HG02840 (cell line): ENCODE measurements at regions not wholly inside any gene's neighbourhood (a gene's known extent, or its start where the extent isn't known, plus 50 kb on each side); places are given as distances from the start of the nearest gene placed in this dataset.
"Not testable (repeated sequence)": the region's sequence is repeated elsewhere in the genome, so short reads cannot be mapped to it uniquely, and the experiment has no call there.

ENCODE experiments used
- ATAC-seq: cut with Tn5 transposase; IDR thresholded peaks from one replicate; pipeline ENCODE4 v1.9.1; 2021; ENCODE audit warnings: mild to moderate bottlenecking, moderate library complexity, moderate number of reproducible peaks; ENCODE audit not compliant: unreplicated experiment, low FRiP score

DNA sequence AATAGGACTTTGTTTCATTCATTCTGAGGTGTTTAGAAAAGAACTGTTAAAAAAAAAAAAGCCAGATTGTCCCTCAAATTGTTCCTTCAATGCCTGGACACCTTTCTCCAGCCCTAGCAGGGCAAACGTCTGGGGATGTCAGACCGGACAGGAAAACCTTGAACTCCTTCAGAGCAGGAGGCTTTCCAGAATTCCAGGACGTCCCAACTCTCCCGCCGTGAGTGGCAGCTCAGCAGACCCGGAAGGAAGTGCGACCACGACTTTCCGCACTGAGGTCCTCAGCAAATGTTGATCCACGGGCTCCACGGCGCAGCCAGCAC, 139.1 kb downstream of the DLL1 start:
- ATAC-seq = no peak

DNA sequence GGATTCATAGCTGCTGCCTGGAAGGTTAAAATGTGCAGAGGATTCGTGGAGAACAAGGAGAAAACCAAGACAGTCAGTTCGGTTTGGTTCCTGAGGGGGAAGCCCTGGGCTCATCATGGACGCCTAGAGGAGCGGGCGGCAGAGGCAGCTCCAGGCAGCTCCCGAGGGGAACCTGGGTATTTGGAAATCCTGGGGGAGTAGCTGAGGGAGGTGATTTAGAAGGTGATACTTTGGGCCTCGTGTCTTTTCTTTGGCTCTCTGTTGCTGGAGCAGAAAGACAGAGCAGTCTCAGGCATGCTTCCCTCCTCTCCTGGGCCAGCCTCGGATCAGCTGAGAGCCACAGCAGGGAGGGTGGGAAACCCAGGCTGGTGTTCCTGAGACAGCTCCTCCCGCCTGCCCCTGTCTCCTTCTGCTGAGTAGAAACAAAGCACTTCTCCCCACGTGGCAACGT, 139.5 kb downstream of the DLL1 start:
- ATAC-seq = no peak

DNA sequence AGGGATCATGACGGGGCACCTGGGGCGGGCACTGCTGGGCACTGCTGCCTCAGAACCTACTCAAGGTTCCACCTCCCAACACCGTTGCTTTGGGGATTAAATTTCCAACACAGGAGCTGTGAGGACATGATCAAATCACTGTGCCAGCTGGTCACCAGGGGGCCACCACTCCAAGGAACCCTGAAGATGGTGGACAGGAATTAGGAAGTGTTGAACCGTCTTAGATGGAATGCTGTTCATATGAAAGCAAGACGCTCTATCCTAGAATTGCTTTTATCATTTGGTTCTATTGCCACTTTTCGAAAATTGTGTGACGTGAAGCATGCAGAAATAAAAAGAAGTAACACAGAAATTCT, 140.3 kb downstream of the DLL1 start:
- ATAC-seq = no peak

DNA sequence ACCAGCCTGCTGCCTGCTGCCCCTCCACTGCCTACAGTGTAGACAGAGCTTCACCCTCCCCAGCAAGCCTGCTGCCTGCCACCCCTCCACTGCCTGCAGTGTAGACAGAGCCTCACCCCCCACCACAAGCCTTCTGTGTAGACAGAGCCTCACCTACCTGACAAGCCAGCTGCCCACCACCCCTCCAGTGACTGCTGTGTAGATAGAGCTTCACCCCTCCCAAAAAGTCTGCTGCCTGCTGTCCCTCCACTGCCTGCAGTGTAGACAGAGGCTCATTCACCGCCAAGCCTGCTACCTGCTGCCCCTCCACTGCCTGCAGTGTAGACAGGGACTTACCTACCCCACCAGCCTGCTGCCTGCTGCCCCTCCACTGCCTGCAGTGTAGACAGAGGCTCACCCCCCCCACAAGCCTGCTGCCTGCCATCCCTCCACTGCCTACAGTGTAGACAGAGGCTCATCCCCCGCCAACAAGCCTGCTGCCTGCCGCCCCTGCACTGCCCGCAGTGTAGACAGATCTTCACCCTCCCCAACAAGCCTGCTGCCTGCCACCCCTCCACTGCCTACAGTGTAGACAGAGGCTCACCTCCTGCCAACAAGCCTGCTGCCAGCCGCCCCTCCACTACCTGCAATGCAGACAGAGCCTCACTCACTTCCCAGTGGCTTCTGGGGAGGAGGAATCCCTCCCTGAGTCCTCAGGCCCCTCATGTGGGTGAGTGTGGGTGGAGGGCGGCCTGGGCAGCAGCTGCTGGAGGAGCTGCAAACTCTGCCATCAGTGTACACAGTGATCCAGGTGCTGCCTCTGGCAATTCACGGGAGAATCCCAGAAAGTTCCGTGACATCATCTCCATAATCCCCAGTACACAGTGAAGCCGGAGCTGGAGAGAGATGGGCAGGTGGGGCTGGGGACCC, 140.9 kb downstream of the DLL1 start:
- ATAC-seq = no peak

DNA sequence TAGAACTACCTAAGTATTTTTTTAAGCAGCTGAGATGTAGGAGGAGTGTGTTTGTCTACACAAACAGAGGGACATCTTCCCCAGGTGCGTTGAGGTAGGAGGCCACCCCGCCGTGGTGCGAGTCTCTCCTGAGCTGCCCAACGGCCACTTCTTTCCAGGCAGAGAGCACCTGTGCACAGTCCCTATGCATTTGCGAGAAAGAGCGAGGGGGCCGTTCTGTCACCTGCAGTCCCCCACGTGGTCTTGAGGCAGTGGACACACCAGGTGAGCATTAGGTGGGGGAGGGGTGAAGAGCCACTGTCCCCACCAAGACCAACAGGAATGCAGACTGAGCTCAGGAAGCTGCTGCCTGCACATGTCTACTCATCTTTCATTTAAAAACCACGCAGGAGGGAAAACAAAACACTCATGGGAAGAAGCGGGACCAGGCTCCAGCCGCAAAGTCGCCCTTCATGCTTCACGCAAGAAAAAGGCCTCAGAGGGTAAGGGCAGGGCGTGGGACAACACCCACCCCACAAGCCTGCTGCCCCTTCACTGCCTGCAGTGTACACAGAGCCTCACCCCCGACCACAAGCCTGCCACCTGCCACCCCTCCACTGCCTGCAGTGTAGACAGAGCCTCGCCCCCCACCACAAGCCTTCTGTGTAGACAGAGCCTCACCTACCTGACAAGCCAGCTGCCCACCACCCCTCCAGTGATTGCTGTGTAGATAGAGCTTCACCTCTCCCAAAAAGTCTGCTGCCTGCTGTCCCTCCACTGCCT, 142.0 kb downstream of the DLL1 start:
- ATAC-seq = no peak

DNA sequence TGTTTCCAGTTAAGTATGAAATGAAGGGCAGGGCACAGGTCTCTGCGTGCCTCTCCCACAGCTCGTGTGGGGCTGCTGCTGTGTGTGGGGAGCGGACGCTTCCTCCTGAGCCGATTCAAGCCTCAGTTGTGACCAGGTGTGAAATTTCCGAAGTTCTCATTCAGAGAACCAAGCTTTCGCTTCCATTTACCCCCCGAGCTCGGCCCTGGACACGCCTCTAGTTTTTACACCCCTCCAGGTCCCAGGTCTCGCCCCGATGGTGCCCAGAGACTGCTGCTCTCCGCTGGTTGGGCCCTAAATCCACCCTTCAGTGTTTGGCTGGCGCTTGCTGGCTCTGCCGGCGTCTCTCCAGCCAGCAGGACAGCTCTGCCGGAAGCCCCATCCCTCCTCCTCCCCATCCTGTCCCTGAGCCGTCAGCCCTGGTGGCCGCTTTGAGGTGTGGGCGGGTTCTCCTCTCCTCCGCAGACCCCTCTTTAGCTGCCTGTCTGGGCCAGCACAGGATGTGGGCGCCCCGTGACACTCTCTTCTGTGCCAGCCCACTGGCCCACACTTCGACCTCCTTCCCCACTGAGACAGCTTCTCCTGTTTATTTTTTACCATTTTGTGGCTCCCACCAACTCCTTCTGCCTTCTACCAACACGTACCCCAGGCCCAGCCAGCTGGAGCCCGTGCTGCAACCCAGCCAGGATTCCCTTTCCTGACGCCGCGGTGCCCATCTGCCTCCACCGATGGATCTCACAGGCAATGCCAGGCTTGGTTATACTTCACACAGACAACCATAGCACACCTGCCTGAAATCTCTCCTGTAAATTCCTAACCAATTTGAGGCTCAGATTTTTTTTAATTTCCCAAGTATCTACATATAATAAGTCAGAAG, 142.8 kb downstream of the DLL1 start:
- no peak for ATAC-seq

DNA sequence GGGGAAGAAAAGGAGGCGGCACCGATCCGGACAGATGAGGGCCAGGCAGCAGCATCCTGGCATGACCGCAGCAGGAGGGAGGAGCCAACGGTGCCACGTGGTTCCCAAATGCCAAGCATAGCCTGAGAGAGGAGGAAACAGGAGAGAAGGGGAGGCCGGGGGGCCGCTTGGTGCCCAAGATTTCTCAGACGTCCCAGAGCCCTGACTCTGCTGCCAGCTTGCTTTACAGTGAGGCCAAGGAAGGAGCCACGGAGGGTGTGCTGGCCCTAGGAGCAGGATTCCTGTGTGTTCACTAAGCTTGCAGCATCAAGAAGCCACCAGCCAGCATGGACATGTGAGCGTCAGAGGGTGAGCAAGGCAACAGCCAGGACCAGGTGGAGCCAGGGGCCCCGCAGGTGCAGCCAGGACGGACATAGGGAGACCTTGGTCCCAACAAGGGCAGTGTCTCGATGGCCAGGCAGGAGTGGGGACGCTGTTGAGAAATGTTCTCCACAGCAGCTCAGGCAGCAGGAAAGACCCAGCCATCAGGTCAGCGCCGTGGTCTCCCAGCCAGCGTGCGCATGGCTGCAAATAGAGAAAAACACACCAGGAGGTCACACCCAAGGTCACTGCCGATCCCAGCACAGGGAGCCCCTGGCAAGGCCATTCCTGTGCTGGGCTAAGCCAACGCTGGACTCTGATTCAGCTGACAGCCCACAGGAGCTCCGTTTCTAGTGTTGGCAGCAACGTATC, 143.7 kb downstream of the DLL1 start:
- ATAC-seq = no peak

DNA sequence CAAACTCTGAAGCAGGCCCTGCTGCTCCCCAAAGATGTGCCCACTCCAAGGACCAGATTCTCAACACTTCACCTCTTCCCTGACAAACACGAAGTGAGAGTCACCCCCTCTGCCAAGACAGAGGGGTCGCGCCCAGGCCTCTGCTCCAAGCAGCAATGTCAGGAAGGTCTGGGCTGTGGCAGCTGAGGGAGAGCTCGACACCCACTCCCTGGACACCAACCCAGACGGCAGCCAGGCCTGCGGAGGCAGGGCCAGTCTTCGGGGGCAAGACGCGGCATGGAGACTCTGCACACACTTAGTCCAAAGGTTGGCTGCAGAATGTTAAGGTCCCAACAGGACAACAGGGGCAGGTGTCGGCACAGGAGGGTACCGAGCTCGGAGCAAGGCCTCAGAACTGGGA, 144.2 kb downstream of the DLL1 start:
- ATAC-seq = no peak

DNA sequence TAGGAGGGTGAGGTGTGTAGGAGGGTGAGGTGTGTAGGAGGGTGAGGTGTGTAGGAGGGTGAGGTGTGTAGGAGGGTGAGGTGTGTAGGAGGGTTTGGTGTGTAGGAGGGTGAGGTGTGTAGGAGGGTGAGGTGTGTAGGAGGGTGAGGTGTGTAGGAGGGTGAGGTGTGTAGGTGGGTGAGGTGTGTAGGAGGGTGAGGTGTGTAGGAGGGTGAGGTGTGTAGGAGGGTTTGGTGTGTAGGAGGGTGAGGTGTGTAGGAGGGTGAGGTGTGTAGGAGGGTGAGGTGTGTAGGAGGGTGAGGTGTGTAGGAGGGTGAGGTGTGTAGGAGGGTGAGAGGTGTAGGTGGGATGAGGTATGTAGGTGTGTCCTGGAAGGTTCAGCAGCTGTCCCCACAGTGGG, 144.7 kb downstream of the DLL1 start:
- not testable (repeated sequence) for ATAC-seq

DNA sequence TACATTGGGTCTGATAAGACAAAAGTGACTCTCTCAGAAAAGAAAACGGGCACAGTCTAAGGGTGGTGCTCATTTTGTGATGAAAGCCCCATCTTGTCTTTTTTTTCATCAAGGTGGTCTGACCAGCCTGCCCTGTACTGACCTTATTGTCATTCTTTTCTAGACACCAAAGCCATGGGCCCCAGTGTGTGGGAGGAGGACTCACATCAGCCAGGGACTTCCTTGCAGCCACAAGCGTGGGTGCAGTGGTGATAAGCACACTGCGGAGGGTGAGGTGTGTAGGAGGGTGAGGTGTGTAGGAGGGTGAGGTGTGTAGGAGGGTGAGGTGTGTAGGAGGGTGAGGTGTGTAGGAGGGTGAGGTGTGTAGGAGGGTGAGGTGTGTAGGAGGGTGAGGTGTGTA, 145.2 kb downstream of the DLL1 start:
- not testable (repeated sequence) for ATAC-seq

DNA sequence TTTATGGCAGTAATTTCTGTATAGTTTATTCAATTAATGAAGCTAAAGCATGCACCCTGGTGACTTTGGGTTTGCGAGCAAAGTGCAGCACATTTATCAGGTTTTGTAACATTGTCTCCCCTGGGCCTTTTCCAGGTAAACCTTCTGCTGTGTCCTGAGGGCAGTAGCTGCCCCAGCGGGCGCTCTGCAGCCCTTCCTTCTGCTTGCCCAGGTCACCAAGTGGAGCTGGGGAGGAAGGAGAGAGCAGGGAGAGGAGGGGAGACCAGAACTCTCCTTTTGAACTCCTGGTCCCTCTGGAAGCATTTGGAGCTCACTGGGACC, 145.6 kb downstream of the DLL1 start:
- no peak for ATAC-seq

DNA sequence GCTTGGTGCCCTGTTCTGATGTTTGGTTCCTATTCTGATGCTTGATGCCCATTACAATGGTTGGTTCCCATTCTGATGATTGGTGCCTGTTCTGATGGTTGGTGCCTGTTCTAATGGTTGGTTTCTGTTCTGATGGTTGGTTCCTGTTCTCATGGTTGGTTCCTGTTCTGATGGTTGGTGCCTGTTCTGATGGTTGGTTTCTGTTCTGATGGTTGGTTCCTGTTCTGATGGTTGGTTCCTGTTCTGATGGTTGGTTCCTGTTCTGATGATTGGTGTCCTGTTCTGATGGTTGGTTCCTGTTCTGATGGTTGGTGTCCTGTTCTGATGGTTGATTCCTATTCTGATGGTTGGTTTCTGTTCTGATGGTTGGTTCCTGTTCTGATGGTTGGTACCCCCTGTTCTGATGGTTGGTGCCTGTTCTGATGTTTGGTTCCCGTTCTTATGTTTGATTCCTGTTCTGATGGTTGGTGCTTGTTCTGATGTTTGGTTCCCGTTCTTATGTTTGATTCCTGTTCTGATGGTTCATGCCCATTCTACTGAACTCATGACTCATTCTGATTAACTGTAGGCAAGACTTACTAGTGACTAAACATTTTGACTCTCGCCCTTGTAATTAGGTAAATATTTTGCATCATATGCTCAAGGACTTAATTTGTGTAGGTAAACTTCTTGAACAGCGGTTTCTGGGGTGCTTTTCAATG, 146.2 kb downstream of the DLL1 start:
- no peak for ATAC-seq

DNA sequence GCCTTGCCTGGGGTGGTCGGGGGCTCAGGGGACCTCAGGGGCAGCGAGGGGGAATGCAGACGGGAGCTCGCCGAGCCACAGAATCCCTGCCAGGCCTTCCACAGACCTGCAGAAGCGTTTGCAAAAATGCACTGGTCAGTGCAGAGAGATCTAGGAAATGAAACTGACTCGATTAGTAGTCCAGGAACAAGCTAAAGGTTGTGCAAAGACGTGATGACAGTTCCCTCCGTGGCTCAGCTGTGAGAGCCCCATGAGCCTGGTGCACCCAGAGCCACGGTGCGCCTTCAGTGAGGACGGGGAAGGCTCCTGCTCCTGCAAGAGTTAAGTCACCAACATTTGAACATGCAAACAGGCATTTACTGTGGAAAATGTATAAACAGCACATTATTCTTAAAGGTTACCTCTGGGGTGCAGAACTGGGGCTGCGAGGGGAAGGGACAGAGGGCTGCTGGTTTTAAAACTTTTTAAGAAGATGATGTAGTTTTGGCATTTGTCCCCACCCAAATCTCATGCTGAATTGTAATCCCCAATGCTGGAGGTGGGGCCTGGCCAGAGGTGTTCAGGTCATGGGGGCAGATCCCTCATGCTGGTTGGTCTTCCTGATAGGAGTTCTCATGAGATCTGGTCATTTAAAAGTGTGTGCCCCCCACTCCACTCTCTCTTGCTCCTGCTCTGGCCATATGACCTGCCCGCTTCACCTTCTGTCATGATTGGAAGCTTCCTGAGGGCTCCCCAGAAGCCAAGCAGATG, 147.3 kb downstream of the DLL1 start:
- no peak for ATAC-seq

DNA sequence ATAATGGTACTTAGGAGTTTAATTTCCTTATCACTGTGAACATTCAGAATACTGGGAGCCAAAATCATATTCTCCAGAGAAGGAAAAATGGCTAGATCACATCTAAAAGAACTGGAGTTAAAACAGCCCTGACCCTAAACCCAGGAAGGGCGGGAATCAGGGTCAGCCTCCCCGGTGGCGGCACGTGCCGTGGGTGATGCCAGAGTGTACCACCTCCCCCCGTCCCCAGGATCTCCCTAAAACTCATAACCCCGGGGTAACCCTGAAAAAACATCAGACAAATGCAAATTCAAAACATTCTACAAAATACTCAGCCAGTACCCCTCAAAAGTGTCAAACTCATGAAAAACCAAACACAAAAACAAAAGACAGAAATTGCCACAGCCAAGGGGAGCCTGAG, 148.3 kb downstream of the DLL1 start:
- ATAC-seq = no peak

DNA sequence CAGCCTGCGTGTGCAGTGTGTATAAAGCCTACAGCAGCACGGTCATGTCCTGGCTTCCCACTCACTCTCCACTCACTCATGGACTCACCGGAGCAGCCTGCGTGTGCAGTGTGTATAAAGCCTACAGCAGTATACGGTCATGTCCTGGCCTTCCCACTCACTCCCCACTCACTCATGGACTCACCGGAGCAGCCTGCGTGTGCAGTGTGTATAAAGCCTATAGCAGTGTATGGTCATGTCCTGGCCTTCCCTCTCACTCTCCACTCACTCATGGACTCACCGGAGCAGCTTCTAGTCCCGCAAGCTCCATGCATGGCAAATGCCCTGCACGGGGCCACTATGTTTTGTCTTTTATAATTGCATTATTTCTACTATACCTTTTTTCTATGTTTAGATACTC, 149.8 kb downstream of the DLL1 start:
- ATAC-seq = not testable (repeated sequence)

DNA sequence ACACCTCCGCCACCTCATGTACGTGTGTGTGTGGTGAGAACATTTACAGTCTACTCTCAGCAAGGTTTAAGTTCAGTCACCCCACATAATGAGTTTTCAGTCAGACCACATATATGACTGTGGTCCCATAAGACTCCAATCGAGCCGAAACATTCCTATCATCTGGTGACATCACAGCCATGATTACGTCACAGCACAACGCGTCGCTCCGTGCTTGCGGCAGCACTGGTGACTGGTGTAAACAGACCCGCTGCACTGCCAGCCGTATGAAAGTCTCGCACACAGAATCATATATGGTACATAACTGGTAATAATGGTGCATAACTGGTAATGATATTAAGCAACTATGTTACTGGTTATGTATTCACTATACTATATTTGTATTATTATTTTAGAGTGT, 150.7 kb downstream of the DLL1 start:
- ATAC-seq = no peak

DNA sequence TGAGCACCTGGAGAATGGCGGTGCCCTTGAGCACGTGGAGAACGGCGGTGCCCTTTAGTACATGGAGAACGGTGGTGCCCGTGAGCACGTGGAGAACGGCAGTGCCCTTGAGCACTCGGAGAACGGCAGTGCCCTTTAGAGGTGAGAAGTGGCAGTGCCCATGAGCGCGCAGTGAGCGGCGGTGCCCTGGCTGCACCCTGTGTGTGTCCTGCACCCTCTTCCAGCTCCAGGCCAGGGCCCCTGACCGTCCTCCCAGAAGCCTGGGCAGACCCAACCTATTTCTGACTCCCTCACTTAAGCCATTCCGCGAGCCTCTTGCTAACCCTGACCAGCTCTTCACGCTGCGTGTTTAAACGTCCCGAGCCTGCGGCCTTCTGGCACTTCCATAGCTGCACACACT, 151.3 kb downstream of the DLL1 start:
- ATAC-seq = no peak

DNA sequence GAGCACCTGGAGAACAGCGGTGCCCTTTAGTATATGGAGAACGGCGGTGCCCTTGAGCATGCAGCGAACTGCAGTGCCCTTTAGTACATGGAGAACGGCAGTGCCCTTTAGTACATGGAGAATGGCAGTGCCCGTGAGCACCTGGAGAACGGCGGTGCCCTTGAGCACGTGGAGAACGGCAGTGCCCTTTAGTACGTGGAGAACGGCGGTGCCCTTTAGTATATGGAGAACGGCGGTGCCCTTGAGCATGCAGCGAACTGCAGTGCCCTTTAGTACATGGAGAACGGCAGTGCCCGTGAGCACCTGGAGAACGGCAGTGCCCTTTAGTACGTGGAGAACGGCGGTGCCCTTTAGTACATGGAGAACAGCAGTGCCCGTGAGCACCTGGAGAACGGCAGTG, 151.8 kb downstream of the DLL1 start:
- ATAC-seq = not testable (repeated sequence)
